LNCaP clone FGC (cell line): ENCODE measurements at regions not wholly inside any gene's neighbourhood (a gene's known extent, or its start where the extent isn't known, plus 50 kb on each side); places are given as distances from the start of the nearest gene placed in this dataset.

ENCODE experiments used
- DNase-seq: peaks from one replicate; pipeline ENCODE4 v3.0.0-alpha.2; 2011; ENCODE audit warnings: low read depth
- H3K4me3 ChIP-seq: 2 replicates; pipeline ENCODE4 v1.5.1; 2011; ENCODE audit warnings: mild to moderate bottlenecking, low read depth, low read length, control low read depth
- TF ChIP-seq, protein P1 (sequence below): IDR thresholded peaks from 2 replicates; pipeline ENCODE4 v1.5.1; 2012; ENCODE audit warnings: mild to moderate bottlenecking; ENCODE audit not compliant: control insufficient read depth, insufficient read depth; ENCODE audit errors: extremely low read depth

DNA sequence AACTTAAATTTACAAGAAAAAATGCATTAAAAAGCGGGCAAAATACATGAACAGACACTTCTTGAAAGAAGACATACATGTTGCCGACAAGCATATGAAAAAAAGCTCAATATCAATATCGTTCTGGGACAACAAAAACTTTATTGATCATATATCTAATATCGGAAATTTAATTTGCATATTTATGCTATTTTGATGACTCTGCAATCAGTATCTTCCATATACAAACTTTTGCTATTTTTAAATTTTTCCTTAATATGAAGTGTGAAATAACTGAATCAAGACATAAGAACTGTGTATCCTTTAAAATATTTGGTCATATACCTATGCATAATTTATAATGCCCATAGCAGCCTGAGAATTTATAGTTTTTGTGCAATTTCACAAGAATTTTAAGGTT lies 224.6 kb downstream of the ALX1 start:
- H3K4me3 ChIP-seq, result no peak overlapping the region
- TF ChIP-seq, protein P1, sequence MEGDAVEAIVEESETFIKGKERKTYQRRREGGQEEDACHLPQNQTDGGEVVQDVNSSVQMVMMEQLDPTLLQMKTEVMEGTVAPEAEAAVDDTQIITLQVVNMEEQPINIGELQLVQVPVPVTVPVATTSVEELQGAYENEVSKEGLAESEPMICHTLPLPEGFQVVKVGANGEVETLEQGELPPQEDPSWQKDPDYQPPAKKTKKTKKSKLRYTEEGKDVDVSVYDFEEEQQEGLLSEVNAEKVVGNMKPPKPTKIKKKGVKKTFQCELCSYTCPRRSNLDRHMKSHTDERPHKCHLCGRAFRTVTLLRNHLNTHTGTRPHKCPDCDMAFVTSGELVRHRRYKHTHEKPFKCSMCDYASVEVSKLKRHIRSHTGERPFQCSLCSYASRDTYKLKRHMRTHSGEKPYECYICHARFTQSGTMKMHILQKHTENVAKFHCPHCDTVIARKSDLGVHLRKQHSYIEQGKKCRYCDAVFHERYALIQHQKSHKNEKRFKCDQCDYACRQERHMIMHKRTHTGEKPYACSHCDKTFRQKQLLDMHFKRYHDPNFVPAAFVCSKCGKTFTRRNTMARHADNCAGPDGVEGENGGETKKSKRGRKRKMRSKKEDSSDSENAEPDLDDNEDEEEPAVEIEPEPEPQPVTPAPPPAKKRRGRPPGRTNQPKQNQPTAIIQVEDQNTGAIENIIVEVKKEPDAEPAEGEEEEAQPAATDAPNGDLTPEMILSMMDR, result no peak
- no peak for DNase-seq

DNA sequence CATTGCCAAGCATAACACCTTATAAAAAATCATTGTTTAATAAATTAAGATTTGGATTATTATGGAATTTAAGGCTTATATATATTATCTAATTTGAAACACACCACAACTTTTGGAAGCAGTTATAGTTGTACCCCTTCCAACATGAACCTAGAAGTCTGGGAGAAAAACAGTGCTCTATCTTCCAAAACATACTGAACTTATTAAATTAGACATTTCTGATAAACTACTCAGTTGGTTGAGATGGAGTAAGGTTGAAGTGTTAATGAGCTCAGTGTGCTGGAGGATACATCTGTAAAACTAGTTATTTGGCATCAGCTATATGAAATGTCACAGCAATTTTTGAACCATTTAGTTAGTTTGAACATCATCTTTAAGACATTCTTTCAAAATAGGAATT lies 227.4 kb downstream of the ALX1 start:
- DNase-seq, result no peak
- no peak overlapping the region for H3K4me3 ChIP-seq
- TF ChIP-seq, protein P1, result no peak

DNA sequence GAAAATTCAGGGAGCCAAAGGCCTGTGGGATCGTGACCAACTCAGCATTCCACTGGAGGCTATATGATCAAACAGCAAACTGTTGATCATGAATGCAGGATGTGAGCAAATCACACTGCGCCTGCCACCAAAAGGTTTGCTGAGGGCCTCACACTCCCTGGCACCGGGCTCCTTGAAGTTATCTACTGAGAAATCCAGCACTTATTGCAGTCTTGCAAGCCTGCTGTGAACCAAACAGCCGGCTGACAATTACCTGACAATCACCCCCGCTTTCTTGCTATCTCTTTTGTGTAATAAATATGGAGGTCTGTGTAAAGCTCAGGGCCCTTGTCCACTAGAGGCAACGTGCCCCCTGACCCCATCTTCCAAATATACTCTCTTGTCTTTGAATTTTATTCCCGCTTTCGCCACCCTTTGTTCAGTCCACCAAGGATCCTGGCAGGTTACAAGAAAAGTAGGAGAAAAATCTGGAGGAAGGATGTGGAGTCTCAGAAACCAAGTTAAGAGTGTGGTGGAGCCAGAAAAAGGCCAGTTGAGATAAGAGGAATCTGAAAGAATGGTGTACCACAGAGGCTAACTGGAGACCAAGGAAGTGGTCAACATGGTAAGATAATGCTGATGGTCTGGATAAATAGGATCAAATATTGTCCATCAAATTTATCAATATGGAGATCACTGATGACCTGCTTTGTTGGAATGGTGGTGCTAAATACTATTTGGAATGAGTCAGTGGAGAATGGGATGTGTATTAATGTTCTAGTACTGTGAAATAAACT lies 229.2 kb downstream of the ALX1 start:
- H3K4me3 ChIP-seq, result no peak overlapping the region
- TF ChIP-seq, protein P1, result no peak
- no peak for DNase-seq

DNA sequence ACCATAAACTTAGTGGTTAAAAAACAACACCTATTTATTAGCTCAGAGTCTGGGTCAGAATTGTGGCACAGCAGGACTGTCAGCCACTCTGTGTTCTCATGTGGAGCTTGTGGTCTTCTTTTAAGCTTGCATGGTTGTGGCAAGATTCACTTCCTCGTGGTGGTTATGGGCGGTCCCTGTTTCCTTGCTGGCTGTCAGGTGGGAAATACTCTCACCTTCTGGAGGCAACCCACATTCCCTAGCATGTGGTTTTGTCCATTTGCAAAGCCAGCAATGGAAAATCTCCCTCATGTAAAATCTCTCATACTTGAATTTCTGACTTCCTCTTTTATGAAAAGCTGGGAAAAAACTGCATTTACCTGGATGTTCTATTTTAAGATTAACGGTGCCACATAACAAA lies 229.8 kb downstream of the ALX1 start:
- no peak overlapping the region for H3K4me3 ChIP-seq
- no peak for DNase-seq
- TF ChIP-seq, protein P1, result no peak

DNA sequence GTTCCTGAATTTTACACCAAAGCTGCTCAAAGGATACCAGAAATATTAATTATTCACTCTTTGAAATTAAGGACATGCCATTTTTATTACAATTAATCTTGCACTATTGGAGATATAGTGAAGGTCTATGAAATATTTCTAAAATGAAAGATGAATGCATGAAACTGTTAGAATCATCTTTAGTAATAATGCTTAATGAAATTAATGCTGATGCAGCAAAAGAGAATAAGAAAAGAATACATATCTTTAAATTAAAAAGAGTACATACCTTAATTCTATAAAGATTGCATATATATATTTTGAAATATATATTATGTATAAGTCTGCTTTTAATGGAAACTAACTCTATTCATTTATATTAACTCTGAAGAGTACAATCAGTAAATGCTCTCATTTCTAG lies 236.0 kb downstream of the ALX1 start:
- no peak for DNase-seq
- no peak overlapping the region for H3K4me3 ChIP-seq
- TF ChIP-seq, protein P1, result no peak

DNA sequence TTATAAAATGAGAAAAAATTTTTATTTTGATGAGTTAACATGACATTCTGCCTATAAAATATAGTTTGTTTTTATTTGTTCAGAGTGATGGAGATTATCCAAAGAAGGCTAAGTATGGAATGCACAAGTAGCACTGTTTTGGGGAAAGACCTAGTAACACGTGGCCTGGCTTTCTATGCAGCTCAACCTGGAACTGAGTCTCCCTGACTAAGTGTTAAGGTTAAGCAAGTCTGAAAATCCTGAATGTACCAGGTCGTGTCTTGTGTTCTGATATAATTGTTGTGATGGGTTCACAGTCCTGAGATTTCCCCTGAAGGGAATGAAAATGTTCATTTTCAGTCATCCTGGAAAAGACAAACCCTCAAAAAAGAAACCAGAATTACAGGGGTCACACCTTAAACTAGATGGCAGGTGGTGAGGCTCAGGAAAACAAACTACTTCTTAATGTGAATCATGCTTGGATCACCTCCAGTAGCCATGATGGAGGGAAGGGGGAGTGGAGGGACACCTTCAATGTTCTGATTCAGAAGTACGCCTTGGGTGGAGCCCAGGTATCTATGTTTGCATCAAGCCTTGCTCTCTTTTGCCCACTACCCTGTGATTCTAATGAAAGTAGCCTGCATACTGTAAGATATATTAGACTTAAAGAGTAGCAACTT lies 236.8 kb downstream of the ALX1 start:
- DNase-seq, result no peak
- no peak overlapping the region for H3K4me3 ChIP-seq
- TF ChIP-seq, protein P1, result no peak
